Left ventricle myocardium inferior (tissue), 1 donor: ENCODE measurements at regions not wholly inside any gene's neighbourhood (a gene's known extent, or its start where the extent isn't known, plus 50 kb on each side); places are given as distances from the start of the nearest gene placed in this dataset.

Source experiments
- DNase-seq: peaks from one replicate; pipeline ENCODE4 v3.0.0-alpha.2; 2020
- H3K27ac ChIP-seq: fragments of 200-600 bp; replicated peaks from 2 replicates; pipeline ENCODE4 v1.8.0; 2021
- H3K27me3 ChIP-seq: fragments of 200-600 bp; 2 replicates; pipeline ENCODE4 v1.8.0; 2021; ENCODE audit warnings: low read depth
- H3K36me3 ChIP-seq: fragments of 200-600 bp; 2 replicates; pipeline ENCODE4 v1.8.0; 2021
- H3K4me1 ChIP-seq: fragments of 200-600 bp; 2 replicates; pipeline ENCODE4 v1.8.0; 2021
- H3K4me3 ChIP-seq: fragments of 200-600 bp; 2 replicates; pipeline ENCODE4 v1.8.0; 2021; ENCODE audit warnings: mild to moderate bottlenecking, moderate library complexity
- H3K9me3 ChIP-seq: fragments of 200-600 bp; replicated peaks from 2 replicates; pipeline ENCODE4 v1.8.0; 2021
- intact Hi-C: fragments of 100-400 bp; cut with micrococcal nuclease; formaldehyde crosslinking; loops from one replicate; pipeline ENCODE4 v1.11.0; 2022
- TF ChIP-seq, protein P1 (sequence below): fragments of 200-600 bp; IDR thresholded peaks from 2 replicates; pipeline ENCODE4 v1.8.0; 2021; ENCODE audit warnings: antibody characterized with exemption, mild to moderate bottlenecking, borderline replicate concordance
- donor health status: DM: no; HTN: yes; CAD: no; lungs with severe emphysema.

DNA sequence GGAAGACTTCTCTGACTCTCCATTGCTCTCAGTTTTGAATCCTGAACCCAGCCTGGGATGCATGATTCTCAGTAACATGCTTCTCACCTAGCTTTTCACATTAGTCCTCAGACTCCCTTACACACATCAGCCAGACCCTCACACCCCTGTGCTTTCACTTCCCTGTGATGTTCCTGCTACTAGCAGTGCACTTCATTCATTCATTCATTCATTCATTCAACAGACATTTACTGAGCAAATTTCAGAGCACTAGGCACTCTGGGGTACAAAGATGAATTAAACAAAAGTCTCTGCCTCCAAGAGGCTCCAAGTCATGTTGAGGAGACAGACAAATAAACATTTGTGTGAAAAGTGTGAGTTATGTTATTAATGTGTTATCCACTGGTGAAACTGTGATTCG lies 145.2 kb downstream of the RXFP2 start:
- no peaks in the 10 kb centered on the region for H3K27me3 ChIP-seq
- no peak for DNase-seq
- peak overlapping the region; percentile 78 for H3K27ac ChIP-seq
- intact Hi-C loops: no loop called here
- no peak overlapping the region for H3K4me3 ChIP-seq
- H3K36me3 ChIP-seq: no peaks in the 10 kb centered on the region
- TF ChIP-seq, protein P1, sequence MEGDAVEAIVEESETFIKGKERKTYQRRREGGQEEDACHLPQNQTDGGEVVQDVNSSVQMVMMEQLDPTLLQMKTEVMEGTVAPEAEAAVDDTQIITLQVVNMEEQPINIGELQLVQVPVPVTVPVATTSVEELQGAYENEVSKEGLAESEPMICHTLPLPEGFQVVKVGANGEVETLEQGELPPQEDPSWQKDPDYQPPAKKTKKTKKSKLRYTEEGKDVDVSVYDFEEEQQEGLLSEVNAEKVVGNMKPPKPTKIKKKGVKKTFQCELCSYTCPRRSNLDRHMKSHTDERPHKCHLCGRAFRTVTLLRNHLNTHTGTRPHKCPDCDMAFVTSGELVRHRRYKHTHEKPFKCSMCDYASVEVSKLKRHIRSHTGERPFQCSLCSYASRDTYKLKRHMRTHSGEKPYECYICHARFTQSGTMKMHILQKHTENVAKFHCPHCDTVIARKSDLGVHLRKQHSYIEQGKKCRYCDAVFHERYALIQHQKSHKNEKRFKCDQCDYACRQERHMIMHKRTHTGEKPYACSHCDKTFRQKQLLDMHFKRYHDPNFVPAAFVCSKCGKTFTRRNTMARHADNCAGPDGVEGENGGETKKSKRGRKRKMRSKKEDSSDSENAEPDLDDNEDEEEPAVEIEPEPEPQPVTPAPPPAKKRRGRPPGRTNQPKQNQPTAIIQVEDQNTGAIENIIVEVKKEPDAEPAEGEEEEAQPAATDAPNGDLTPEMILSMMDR: no peak
- H3K4me1 ChIP-seq: peaks cover 82% of the 10 kb centered on the region
- H3K9me3 ChIP-seq: no peaks in the 10 kb centered on the region

GRCh38 chr13:31885994-31886393 lies 145.6 kb upstream of the FRY start:
- Histone ChIP-seq H3K4me1 (peaks cover 83% of the 10 kb centered on the region), H3K4me3 (peak overlapping the region; percentile 37), H3K36me3 (no peaks in the 10 kb centered on the region), H3K27ac (peak overlapping the region; percentile 78), H3K27me3 (no peaks in the 10 kb centered on the region), H3K9me3 (no peaks in the 10 kb centered on the region)
- DNase-seq: no peak
- intact Hi-C loops: no loop called here
- TF ChIP-seq, protein P1: no peak

- Histone ChIP-seq H3K36me3 (no peaks in the 10 kb centered on the region), H3K27ac (peak overlapping the region; percentile 78), H3K4me1 (peaks cover 83% of the 10 kb centered on the region), H3K4me3 (no peak overlapping the region), H3K9me3 (no peaks in the 10 kb centered on the region), H3K27me3 (no peaks in the 10 kb centered on the region)
- DNase-seq: no peak
- intact Hi-C loops: no loop called here
- TF ChIP-seq, protein P1: no peak
Observed at GRCh38 chr13:31887286-31887685, 144.3 kb upstream of the FRY start.

DNA sequence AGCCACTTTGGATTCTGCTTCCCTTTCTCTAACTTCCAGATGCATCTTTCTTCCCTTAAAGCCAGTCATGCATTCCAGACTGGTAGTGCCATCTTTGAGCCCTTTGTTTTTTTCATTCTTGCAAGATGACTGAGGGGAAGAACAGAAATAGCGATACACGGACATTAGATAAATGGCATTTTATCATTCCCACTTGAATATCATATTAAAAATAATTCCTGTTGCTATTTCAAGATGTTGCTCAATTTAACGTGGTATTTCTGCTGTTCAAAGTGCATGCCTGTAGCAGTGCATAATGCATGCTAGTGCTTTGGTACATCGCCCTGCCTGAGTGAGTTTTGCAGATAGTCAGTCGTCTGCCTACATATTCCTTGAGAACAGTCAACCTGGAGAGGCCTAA lies 140.6 kb upstream of the FRY start:
- intact Hi-C loops: no loop called here
- H3K27ac ChIP-seq: peak overlapping the region; percentile 87
- DNase-seq: no peak

GRCh38 chr13:31891472-31891871 lies 140.1 kb upstream of the FRY start:
- Histone ChIP-seq H3K4me3 (no peak overlapping the region), H3K27me3 (no peaks in the 10 kb centered on the region), H3K27ac (peak overlapping the region; percentile 87), H3K9me3 (no peaks in the 10 kb centered on the region), H3K4me1 (peaks cover 90% of the 10 kb centered on the region), H3K36me3 (no peaks in the 10 kb centered on the region)
- TF ChIP-seq, protein P1: no peak
- no peak for DNase-seq
- intact Hi-C loops: no loop called here

More for the DNA sequence above, 140.6 kb upstream of the FRY start:
- no peaks in the 10 kb centered on the region for H3K36me3 ChIP-seq
- H3K4me3 ChIP-seq: no peak overlapping the region
- H3K4me1 ChIP-seq: peaks cover 90% of the 10 kb centered on the region
- TF ChIP-seq, protein P1: no peak
- H3K27me3 ChIP-seq: no peaks in the 10 kb centered on the region
- no peaks in the 10 kb centered on the region for H3K9me3 ChIP-seq

DNA sequence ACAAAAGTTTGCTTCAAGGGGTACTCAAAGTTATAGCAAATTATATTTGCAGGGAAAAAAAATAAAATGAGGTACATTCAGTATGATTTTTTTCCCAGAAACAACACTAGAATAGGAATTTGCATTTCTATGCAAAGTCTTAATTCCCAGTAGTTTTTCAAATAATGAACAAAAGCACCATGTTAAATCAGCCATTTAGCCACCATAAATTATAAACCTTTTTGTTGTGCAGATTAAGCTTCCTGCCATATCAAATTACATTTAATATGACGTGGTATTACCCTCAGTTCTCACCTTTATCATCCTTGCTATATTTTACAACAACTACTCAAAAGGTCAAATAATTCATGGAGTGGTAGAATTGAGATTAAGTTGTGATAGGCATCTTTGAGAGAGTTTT lies 136.6 kb upstream of the FRY start:
- no peak for DNase-seq
- Histone ChIP-seq H3K4me1 (peaks cover 99% of the 10 kb centered on the region), H3K27me3 (no peaks in the 10 kb centered on the region), H3K27ac (peak overlapping the region; percentile 87), H3K36me3 (no peaks in the 10 kb centered on the region), H3K4me3 (no peak overlapping the region), H3K9me3 (no peaks in the 10 kb centered on the region)
- TF ChIP-seq, protein P1: no peak
- intact Hi-C loops: no loop called here
